Activated CD4-positive, alpha-beta T cell treated with anti-CD3 and anti-CD28 coated beads for 4 hours (primary cell): ENCODE measurements at regions not wholly inside any gene's neighbourhood (a gene's known extent, or its start where the extent isn't known, plus 50 kb on each side); places are given as distances from the start of the nearest gene placed in this dataset.
A peak's percentile ranks its signal among the peaks of the same experiment; 100 is the strongest.
"Not testable (repeated sequence)": the region's sequence is repeated elsewhere in the genome, so short reads cannot be mapped to it uniquely, and the experiment has no call there.

Experiments
- DNase-seq, 2 donors: peaks; one replicate each; pipeline ENCODE4 v3.0.0-alpha.2; 2020

GRCh38 chr11:123338997-123339752, 90.9 kb upstream of the GRAMD1B start:
- DNase-seq: no peak

GRCh38 chr11:123338266-123338800, 91.7 kb upstream of the GRAMD1B start:
- DNase-seq: no peak

GRCh38 chr11:123334925-123335324, 95.1 kb upstream of the GRAMD1B start:
- no peak for DNase-seq

GRCh38 chr11:123332577-123332976, 97.5 kb upstream of the GRAMD1B start:
- DNase-seq: not testable (repeated sequence)

GRCh38 chr11:123330948-123331347, 99.1 kb upstream of the GRAMD1B start:
- DNase-seq: no peak

GRCh38 chr11:123330471-123330870, 99.6 kb upstream of the GRAMD1B start:
- no peak for DNase-seq

- no peak for DNase-seq
These were observed 100.0 kb upstream of the GRAMD1B start for GRCh38 chr11:123330071-123330470.

- no peak for DNase-seq
These were observed 101.7 kb upstream of the GRAMD1B start for GRCh38 chr11:123328281-123328867.

- DNase-seq: no peak
These were observed 104.5 kb upstream of the GRAMD1B start for GRCh38 chr11:123325533-123325932.

GRCh38 chr11:123323568-123323967, 106.5 kb upstream of the GRAMD1B start:
- no peak for DNase-seq

- DNase-seq: no peak
These were observed 108.4 kb upstream of the GRAMD1B start for GRCh38 chr11:123321636-123322035.

GRCh38 chr11:123318623-123319022, 111.4 kb upstream of the GRAMD1B start:
- DNase-seq: no peak

- not testable (repeated sequence) for DNase-seq
These were observed 111.9 kb upstream of the GRAMD1B start for GRCh38 chr11:123318132-123318531.

- DNase-seq: no peak
These were observed 114.1 kb upstream of the GRAMD1B start for GRCh38 chr11:123316003-123316402.

- no peak for DNase-seq
These were observed 115.1 kb upstream of the GRAMD1B start for GRCh38 chr11:123314972-123315371.

GRCh38 chr11:123313262-123313661, 116.8 kb upstream of the GRAMD1B start:
- DNase-seq: no peak

- DNase-seq: no peak
These were observed 113.0 kb upstream of the CLMP start for GRCh38 chr11:123308077-123308476.

GRCh38 chr11:123307276-123307675, 112.2 kb upstream of the CLMP start:
- DNase-seq: no peak

- DNase-seq: no peak
These were observed 111.5 kb upstream of the CLMP start for GRCh38 chr11:123306531-123306930.

GRCh38 chr11:123305601-123306375, 110.7 kb upstream of the CLMP start:
- no peak for DNase-seq

GRCh38 chr11:123304828-123305466, 109.9 kb upstream of the CLMP start:
- no peak for DNase-seq

- DNase-seq: peak in 1 of 2 donors; percentile 9
These were observed 108.9 kb upstream of the CLMP start for GRCh38 chr11:123303924-123304323.

- DNase-seq: peak; percentile 33 to 43
These were observed 107.7 kb upstream of the CLMP start for GRCh38 chr11:123302751-123303195.
